ENCODE measurements at regions not wholly inside any gene's neighbourhood (a gene's known extent, or its start where the extent isn't known, plus 50 kb on each side); places are given as distances from the start of the nearest gene placed in this dataset.

GRCh38 chr2:120948662-120949011, 213.0 kb downstream of the GLI2 start:
- no peak for DNase-seq

- no peak for DNase-seq
Observed at GRCh38 chr2:120949027-120949956, 213.6 kb downstream of the GLI2 start.

- DNase-seq = no peak
Observed at GRCh38 chr2:120949957-120950590, 214.4 kb downstream of the GLI2 start.

GRCh38 chr2:120951693-120952092, 216.0 kb downstream of the GLI2 start:
- no peak for DNase-seq

- no peak for DNase-seq
Observed at GRCh38 chr2:120952318-120952717, 216.7 kb downstream of the GLI2 start.

GRCh38 chr2:120953066-120953756, 217.5 kb downstream of the GLI2 start:
- no peak for DNase-seq

GRCh38 chr2:120953843-120954584, 218.3 kb downstream of the GLI2 start:
- no peak for DNase-seq

GRCh38 chr2:120954939-120955338, 219.3 kb downstream of the GLI2 start:
- no peak for DNase-seq

- DNase-seq = no peak
Observed at GRCh38 chr2:120955427-120955826, 219.8 kb downstream of the GLI2 start.

GRCh38 chr2:120956486-120957156, 221.0 kb downstream of the GLI2 start:
- DNase-seq = no peak

GRCh38 chr2:120957905-120958304, 222.2 kb downstream of the GLI2 start:
- DNase-seq = no peak

- DNase-seq = no peak
Observed at GRCh38 chr2:120958623-120959366, 223.1 kb downstream of the GLI2 start.

- DNase-seq = peak in 6 of 56 donors; percentile 9 to 42 (median 10)
Observed at GRCh38 chr2:120959426-120959825, 223.8 kb downstream of the GLI2 start.

GRCh38 chr2:120960770-120961366, 225.2 kb downstream of the GLI2 start:
- no peak for DNase-seq

- DNase-seq = no peak
Observed at GRCh38 chr2:120961396-120961795, 225.7 kb downstream of the GLI2 start.

- no peak for DNase-seq
Observed at GRCh38 chr2:120963997-120964705, 228.5 kb downstream of the GLI2 start.

- no peak for DNase-seq
Observed at GRCh38 chr2:120964819-120965218, 229.2 kb downstream of the GLI2 start.

GRCh38 chr2:120966510-120967254, 231.0 kb downstream of the GLI2 start:
- no peak for DNase-seq
